ENCODE measurements at regions not wholly inside any gene's neighbourhood (a gene's known extent, or its start where the extent isn't known, plus 50 kb on each side); places are given as distances from the start of the nearest gene placed in this dataset.

- no peak for DNase-seq
These were observed 247.4 kb downstream of the GPAM start for GRCh38 chr10:111936143-111936542.

GRCh38 chr10:111944331-111944730 lies 239.2 kb downstream of the GPAM start:
- no peak for DNase-seq

GRCh38 chr10:111953949-111954348 lies 229.6 kb downstream of the GPAM start:
- no peak for DNase-seq

- no peak for DNase-seq
These were observed 229.2 kb downstream of the GPAM start for GRCh38 chr10:111954386-111954785.

- DNase-seq = no peak
These were observed 226.7 kb downstream of the GPAM start for GRCh38 chr10:111956841-111957240.

- no peak for DNase-seq
These were observed 220.6 kb downstream of the GPAM start for GRCh38 chr10:111962951-111963350.

- DNase-seq = no peak
These were observed 216.4 kb downstream of the GPAM start for GRCh38 chr10:111967116-111967515.

GRCh38 chr10:111967547-111967946 lies 216.0 kb downstream of the GPAM start:
- no peak for DNase-seq

- no peak for DNase-seq
These were observed 214.9 kb downstream of the GPAM start for GRCh38 chr10:111968647-111969046.

- no peak for DNase-seq
These were observed 213.5 kb downstream of the GPAM start for GRCh38 chr10:111970111-111970510.

- DNase-seq = no peak
These were observed 211.5 kb downstream of the GPAM start for GRCh38 chr10:111972109-111972508.

- DNase-seq = no peak
These were observed 210.3 kb downstream of the GPAM start for GRCh38 chr10:111973306-111973705.

GRCh38 chr10:111973826-111974225 lies 209.7 kb downstream of the GPAM start:
- no peak for DNase-seq

- no peak for DNase-seq
These were observed 209.2 kb downstream of the GPAM start for GRCh38 chr10:111974325-111974724.

GRCh38 chr10:111976557-111976956 lies 207.0 kb downstream of the GPAM start:
- DNase-seq = no peak

- DNase-seq = no peak
These were observed 199.5 kb downstream of the GPAM start for GRCh38 chr10:111984057-111984456.

GRCh38 chr10:111986079-111986478 lies 197.5 kb downstream of the GPAM start:
- DNase-seq = no peak

GRCh38 chr10:111988646-111989045 lies 194.9 kb downstream of the GPAM start:
- no peak for DNase-seq

GRCh38 chr10:111989136-111989911 lies 194.2 kb downstream of the GPAM start:
- DNase-seq = no peak

- DNase-seq = no peak
These were observed 192.8 kb downstream of the GPAM start for GRCh38 chr10:111990734-111991133.

GRCh38 chr10:111993321-111993720 lies 190.2 kb downstream of the GPAM start:
- DNase-seq = no peak

- no peak for DNase-seq
These were observed 189.6 kb downstream of the GPAM start for GRCh38 chr10:111993872-111994426.

GRCh38 chr10:111996103-111996502 lies 187.5 kb downstream of the GPAM start:
- DNase-seq = no peak

GRCh38 chr10:111998728-111999127 lies 184.8 kb downstream of the GPAM start:
- DNase-seq = no peak
